K562 (cell line): ENCODE measurements at regions not wholly inside any gene's neighbourhood (a gene's known extent, or its start where the extent isn't known, plus 50 kb on each side); places are given as distances from the start of the nearest gene placed in this dataset.

Experiments used
- CTCF ChIP-seq, 3 experiments: IDR thresholded peaks in 2 of 3; conservative IDR thresholded peaks in 1 of 3; 2 replicates each; pipeline ENCODE4 v1.5.1; 2011 to 2012; ENCODE audit warnings: low read length in 3 of 3, mild to moderate bottlenecking in 3 of 3, control low read depth in 2 of 3, improper control_type of control experiment in 1 of 3, inconsistent platforms in 1 of 3, low read depth in 1 of 3, mixed read lengths in 1 of 3, moderate library complexity in 1 of 3; ENCODE audit not compliant: insufficient read depth in 2 of 3
- EP300 ChIP-seq: IDR thresholded peaks from 2 replicates; pipeline ENCODE4 v1.6.1; 2012; ENCODE audit warnings: low read length, improper control_type of control experiment
- EZH2 ChIP-seq: IDR thresholded peaks from 2 replicates; pipeline ENCODE4 v1.6.1; 2012; ENCODE audit warnings: low read depth, mild to moderate bottlenecking, inconsistent platforms, low read length, borderline replicate concordance
- HDAC6 ChIP-seq: IDR thresholded peaks from 2 replicates; pipeline ENCODE4 v1.6.1; 2012; ENCODE audit warnings: low read depth, mild to moderate bottlenecking, control low read depth, inconsistent platforms, low read length, moderate library complexity
- PCBP2 ChIP-seq: fragments of 200-400 bp; formaldehyde crosslinking; IDR thresholded peaks from 2 replicates; pipeline ENCODE4 v1.6.1; 2018; ENCODE audit warnings: low read length, low read depth, mild to moderate bottlenecking, moderate library complexity; ENCODE audit not compliant: poor library complexity, severe bottlenecking
- POLR2A ChIP-seq: fragments of 450-650 bp; conservative IDR thresholded peaks from 2 replicates; pipeline ENCODE4 v1.6.1; 2016
- RCOR1 ChIP-seq, 2 experiments: IDR thresholded peaks; 2 replicates each; pipeline ENCODE4 v1.6.1; 2012; ENCODE audit warnings: low read depth in 2 of 2, low read length in 2 of 2, borderline replicate concordance in 1 of 2, improper control_type of control experiment in 1 of 2
- U2AF1 ChIP-seq: fragments of 200-400 bp; formaldehyde crosslinking; optimal IDR thresholded peaks from 2 replicates; pipeline ENCODE3; 2017; ENCODE audit warnings: mild to moderate bottlenecking, low read depth, low read length, moderate library complexity
- ZC3H11A ChIP-seq: IDR thresholded peaks from 2 replicates; pipeline ENCODE4 v1.6.1; 2012; ENCODE audit warnings: low read depth, low read length, improper control_type of control experiment
- ZNF561 ChIP-seq: fragments of 450-650 bp; formaldehyde crosslinking; conservative IDR thresholded peaks from 2 replicates; pipeline ENCODE4 v1.4.0; 2020; ENCODE audit warnings: mild to moderate bottlenecking, moderate library complexity
- ZNF76 ChIP-seq: fragments of 250-450 bp; sonication (Bioruptor Pico); IDR thresholded peaks from 2 replicates; pipeline ENCODE4 v1.4.0; 2020; ENCODE audit warnings: mild to moderate bottlenecking, moderate library complexity, borderline replicate concordance

DNA sequence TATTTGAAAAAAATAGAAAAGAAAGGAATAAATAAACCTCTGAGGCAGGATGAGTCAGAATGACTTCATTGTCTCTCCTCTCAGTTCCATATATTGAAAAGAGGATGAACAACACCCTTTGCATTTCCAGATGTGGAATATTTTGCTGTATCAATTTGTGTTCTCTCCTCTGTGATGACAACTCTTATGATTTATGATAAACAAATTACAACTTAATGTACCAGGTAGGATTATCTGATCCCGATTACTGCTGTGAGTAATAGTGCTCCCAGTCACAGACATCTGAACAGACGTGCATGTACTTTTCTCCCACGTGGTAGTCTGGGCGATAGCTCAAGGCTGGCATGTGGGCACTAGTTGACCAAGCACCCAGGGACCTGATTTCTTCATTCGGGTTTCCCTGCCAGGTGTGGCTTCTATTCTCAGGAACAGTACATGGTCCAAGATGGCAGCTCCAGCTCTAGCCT lies 142.1 kb upstream of the SULF2 start:
- TF ChIP-seq POLR2A (no peak), EP300 (no peak), PCBP2 (no peak), CTCF (IDR thresholded peaks at IDR 0.05 in 2 of 3, conservative IDR thresholded peaks at IDR 0.05 in 1 of 3; ENCODE audit: insufficient read depth in 2 of 3, low read depth in 1 of 3, low read length in 3 of 3) (no peak), U2AF1 (no peak), ZNF561 (CRISPR knock-in tag) (no peak), ZC3H11A (no peak), ZNF76 (CRISPR knock-in tag) (no peak), RCOR1 (IDR thresholded peaks at IDR 0.05; ENCODE audit: borderline replicate concordance in 1 of 2, low read depth in 2 of 2, low read length in 2 of 2) (no peak), HDAC6 (no peak), EZH2 (no peak)
